Panc1 (cell line): ENCODE measurements at regions not wholly inside any gene's neighbourhood (a gene's known extent, or its start where the extent isn't known, plus 50 kb on each side); places are given as distances from the start of the nearest gene placed in this dataset.

Experiments
- ATAC-seq: fragments of 200-7000 bp; cut with Tn5 transposase; 2 replicates; pipeline ENCODE4 v1.9.1; 2020; ENCODE audit warnings: mild to moderate bottlenecking, moderate library complexity
- BruUV-seq: library from RNA; stranded (reverse); fragments of 400-500 nt; replicated peaks from 2 replicates; lab custom pipeline; 2021; lab: Mats Ljungman, UMichigan
- CTCF ChIA-PET: fragments of 300-600 bp; sonication (Branson Sonifier 250); formaldehyde crosslinking; loops from one replicate; lab custom pipeline; 2022; ENCODE audit warnings: antibody characterized with exemption; lab: Charles Lee
- POLR2A ChIA-PET: fragments of 300-600 bp; sonication (Branson Sonifier 250); formaldehyde crosslinking; loops from one replicate; lab custom pipeline; 2022; ENCODE audit warnings: antibody characterized with exemption; lab: Charles Lee
- DNase-seq: peaks from one replicate; pipeline ENCODE4 v3.0.0-alpha.2; 2010; ENCODE audit warnings: low read depth, low spot score
- H3K27ac ChIP-seq: 2 replicates; pipeline ENCODE4 v1.5.1; 2011; ENCODE audit warnings: mild to moderate bottlenecking, low read length, inconsistent platforms
- H3K27me3 ChIP-seq: fragments of 200-500 bp; sonication (Bioruptor generic); 2 replicates; pipeline ENCODE4 v1.6.0; 2014; ENCODE audit warnings: low read length, inconsistent platforms; ENCODE audit not compliant: control insufficient read depth, insufficient read depth
- H3K36me3 ChIP-seq: fragments of 200-500 bp; sonication (Bioruptor generic); 2 replicates; pipeline ENCODE4 v1.5.1; 2014; ENCODE audit warnings: inconsistent platforms, mild to moderate bottlenecking, low read length, moderate library complexity; ENCODE audit not compliant: control insufficient read depth, insufficient read depth
- H3K4me1 ChIP-seq: 2 replicates; pipeline ENCODE4 v1.5.1; 2011; ENCODE audit warnings: inconsistent platforms, mild to moderate bottlenecking, low read length, moderate library complexity; ENCODE audit not compliant: control insufficient read depth, insufficient read depth
- H3K4me3 ChIP-seq, 2 experiments: 2 replicates each; pipeline ENCODE4 v1.5.1; 2011 to 2012; ENCODE audit warnings: low read depth in 2 of 2, low read length in 2 of 2, mild to moderate bottlenecking in 2 of 2, inconsistent platforms in 1 of 2, moderate library complexity in 1 of 2
- H3K9me3 ChIP-seq: fragments of 200-500 bp; sonication (Bioruptor generic); 2 replicates; pipeline ENCODE4 v1.5.1; 2014; ENCODE audit warnings: low read depth, mild to moderate bottlenecking, inconsistent platforms, low read length, moderate library complexity; ENCODE audit not compliant: control insufficient read depth, insufficient read depth
- CTCF ChIP-seq: fragments of 450-650 bp; IDR thresholded peaks from 2 replicates; pipeline ENCODE4 v1.5.1; 2017; ENCODE audit warnings: mild to moderate bottlenecking
- POLR2AphosphoS5 ChIP-seq: IDR thresholded peaks from 2 replicates; pipeline ENCODE4 v1.6.1; 2012; ENCODE audit warnings: mild to moderate bottlenecking, low read depth, low read length, moderate library complexity
- REST ChIP-seq, 2 experiments: IDR thresholded peaks; 2 replicates each; pipeline ENCODE4 v1.6.1; 2011 to 2012; ENCODE audit warnings: low read depth in 2 of 2, control low read depth in 1 of 2, low read length in 1 of 2, mild to moderate bottlenecking in 1 of 2, moderate library complexity in 1 of 2; ENCODE audit not compliant: insufficient read depth in 1 of 2
- SIN3A ChIP-seq: IDR thresholded peaks from 2 replicates; pipeline ENCODE4 v1.6.1; 2012; ENCODE audit warnings: low read depth, mild to moderate bottlenecking, low read length, moderate library complexity, borderline replicate concordance; ENCODE audit not compliant: insufficient read depth
- TCF7L2 ChIP-seq: IDR thresholded peaks from 2 replicates; pipeline ENCODE4 v1.6.1; 2011; ENCODE audit warnings: mild to moderate bottlenecking, low read depth, low read length, inconsistent platforms
- in situ Hi-C: cut with HindIII; loops from 2 replicates; pipeline ENCODE4 v1.10.0; 2016; ENCODE audit warnings: low sequenced_read_pairs, low pct_unique_long_range_greater_than_20kb
- intact Hi-C: fragments of 100-400 bp; cut with micrococcal nuclease; formaldehyde crosslinking; loops from one replicate; pipeline ENCODE4 v1.10.0; 2022; ENCODE audit not compliant: unreplicated experiment

GRCh38 chr10:28240400-28240799, 62.5 kb downstream of the MPP7 start:
- no peaks in the 10 kb centered on the region for H3K36me3 ChIP-seq
- no peaks in the 10 kb centered on the region for H3K9me3 ChIP-seq
- no TSS peak for BruUV-seq
- no peak overlapping the region for H3K27ac ChIP-seq
- H3K27me3 ChIP-seq, result no peaks in the 10 kb centered on the region; the same call in 1 of the 2 replicates
- ATAC-seq (no peak), DNase-seq (no peak)
- intact Hi-C loops (loop anchor here (5.0 kb wide), 1 partner anchor 678 kb away; no protein-coding TSS in a partner anchor), in situ Hi-C loops (no loop called here)
- ChIA-PET CTCF (no interaction called here), POLR2A (no interaction called here)
- no peak overlapping the region for H3K4me3 ChIP-seq
- H3K4me1 ChIP-seq, result no peaks in the 10 kb centered on the region
- TF ChIP-seq CTCF, result no peak
- TF ChIP-seq POLR2AphosphoS5, result no peak
- TF ChIP-seq TCF7L2, result no peak
- TF ChIP-seq REST (IDR thresholded peaks at IDR 0.05; ENCODE audit: insufficient read depth in 1 of 2, low read depth in 2 of 2, low read length in 1 of 2), result no peak
- no peak for TF ChIP-seq SIN3A

GRCh38 chr10:28236591-28236990, 66.3 kb downstream of the MPP7 start:
- H3K4me1 ChIP-seq, result no peaks in the 10 kb centered on the region
- DNase-seq, result no peak
- TF ChIP-seq REST (IDR thresholded peaks at IDR 0.05; ENCODE audit: insufficient read depth in 1 of 2, low read depth in 2 of 2, low read length in 1 of 2), result no peak
- no peak for ATAC-seq
- no peak overlapping the region for H3K27ac ChIP-seq
- no peaks in the 10 kb centered on the region; the same call in 1 of the 2 replicates for H3K27me3 ChIP-seq
- no TSS peak for BruUV-seq
- in situ Hi-C loops (no loop called here), intact Hi-C loops (no loop called here)
- no peak overlapping the region for H3K4me3 ChIP-seq
- CTCF ChIA-PET, result no interaction called here
- POLR2A ChIA-PET, result no interaction called here
- no peaks in the 10 kb centered on the region for H3K9me3 ChIP-seq
- H3K36me3 ChIP-seq, result no peaks in the 10 kb centered on the region
